GM12874 (cell line): ENCODE measurements at regions not wholly inside any gene's neighbourhood (a gene's known extent, or its start where the extent isn't known, plus 50 kb on each side); places are given as distances from the start of the nearest gene placed in this dataset.

Experiments
- TF ChIP-seq, protein P1 (sequence below): IDR thresholded peaks from 2 replicates; pipeline ENCODE4 v1.5.1; 2011; ENCODE audit warnings: low read depth, mild to moderate bottlenecking, control low read depth, low read length, moderate library complexity; ENCODE audit not compliant: insufficient read depth

- TF ChIP-seq, protein P1, sequence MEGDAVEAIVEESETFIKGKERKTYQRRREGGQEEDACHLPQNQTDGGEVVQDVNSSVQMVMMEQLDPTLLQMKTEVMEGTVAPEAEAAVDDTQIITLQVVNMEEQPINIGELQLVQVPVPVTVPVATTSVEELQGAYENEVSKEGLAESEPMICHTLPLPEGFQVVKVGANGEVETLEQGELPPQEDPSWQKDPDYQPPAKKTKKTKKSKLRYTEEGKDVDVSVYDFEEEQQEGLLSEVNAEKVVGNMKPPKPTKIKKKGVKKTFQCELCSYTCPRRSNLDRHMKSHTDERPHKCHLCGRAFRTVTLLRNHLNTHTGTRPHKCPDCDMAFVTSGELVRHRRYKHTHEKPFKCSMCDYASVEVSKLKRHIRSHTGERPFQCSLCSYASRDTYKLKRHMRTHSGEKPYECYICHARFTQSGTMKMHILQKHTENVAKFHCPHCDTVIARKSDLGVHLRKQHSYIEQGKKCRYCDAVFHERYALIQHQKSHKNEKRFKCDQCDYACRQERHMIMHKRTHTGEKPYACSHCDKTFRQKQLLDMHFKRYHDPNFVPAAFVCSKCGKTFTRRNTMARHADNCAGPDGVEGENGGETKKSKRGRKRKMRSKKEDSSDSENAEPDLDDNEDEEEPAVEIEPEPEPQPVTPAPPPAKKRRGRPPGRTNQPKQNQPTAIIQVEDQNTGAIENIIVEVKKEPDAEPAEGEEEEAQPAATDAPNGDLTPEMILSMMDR = no peak
Observed at GRCh38 chr17:71902894-71903506, 217.8 kb upstream of the SOX9 start.

DNA sequence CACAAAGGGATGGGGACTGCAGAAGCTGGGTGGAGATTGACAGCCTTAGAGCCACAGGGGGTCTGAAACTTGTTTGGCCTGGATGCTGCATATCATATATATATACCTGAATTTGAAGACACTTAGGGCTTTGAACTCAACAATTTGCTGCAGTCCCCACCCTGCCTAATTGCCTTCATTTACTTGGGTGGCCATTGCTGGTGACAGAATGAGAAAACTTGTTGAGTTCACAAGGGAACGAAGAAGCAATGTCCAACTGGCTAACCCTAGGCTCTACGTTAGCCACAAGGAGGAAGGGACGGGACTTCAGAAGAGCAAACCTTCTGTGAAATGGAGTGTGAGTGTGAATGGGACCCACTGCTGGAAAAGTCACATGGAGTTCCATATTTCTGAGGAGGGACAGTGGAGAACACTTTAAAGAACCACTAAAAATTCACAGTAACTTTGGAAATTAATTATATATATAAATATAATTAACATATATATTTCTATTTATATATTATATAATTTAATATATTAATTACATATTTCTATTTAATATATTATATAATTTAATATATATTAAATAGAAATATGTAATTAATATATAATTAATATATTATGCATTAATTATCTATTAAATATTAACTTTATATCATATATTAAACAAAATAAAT, 215.3 kb upstream of the SOX9 start:
- TF ChIP-seq, protein P1 = no peak

GRCh38 chr17:71909155-71909554, 211.7 kb upstream of the SOX9 start:
- TF ChIP-seq, protein P1 = no peak

GRCh38 chr17:71910002-71910401, 210.8 kb upstream of the SOX9 start:
- TF ChIP-seq, protein P1 = no peak

DNA sequence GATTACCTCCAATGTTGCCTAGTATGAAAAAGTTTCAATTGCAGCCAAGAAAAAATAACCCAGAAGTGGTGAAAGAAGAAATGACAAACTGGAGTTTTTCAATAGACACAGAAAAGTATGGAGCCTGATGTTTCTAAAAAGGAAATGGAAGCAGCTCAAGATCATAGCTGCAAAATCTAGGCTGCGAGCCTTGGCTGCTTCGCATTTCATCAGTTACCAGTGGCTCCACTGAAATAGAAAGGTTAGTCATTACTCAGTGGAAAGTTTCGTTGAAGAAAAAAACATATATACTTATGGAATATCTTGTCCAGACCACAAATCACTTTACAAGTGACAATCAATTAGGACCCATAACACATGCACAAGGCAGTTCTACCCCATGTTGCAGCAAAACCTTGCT, 206.8 kb upstream of the SOX9 start:
- TF ChIP-seq, protein P1 = no peak

DNA sequence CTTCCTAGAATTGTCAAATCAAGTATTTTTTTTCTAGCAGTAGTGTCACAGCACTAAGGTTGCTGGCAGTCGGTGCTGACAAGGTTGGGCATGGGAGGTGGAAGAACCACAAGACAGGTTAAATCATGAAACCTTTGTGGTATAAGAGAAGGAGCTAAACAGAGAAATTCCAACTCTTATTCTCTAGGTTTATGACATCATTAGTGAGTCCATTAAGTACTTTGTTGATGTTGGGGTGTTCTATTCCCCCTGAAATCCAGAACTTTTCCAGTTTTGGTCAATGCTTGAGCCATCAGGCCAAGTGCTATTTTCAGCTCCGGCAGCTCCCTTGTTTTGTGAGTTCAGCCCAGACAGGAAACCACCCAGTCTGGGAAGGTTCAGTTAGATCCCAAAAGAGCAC, 206.0 kb upstream of the SOX9 start:
- TF ChIP-seq, protein P1 = no peak

GRCh38 chr17:71917715-71918114, 203.1 kb upstream of the SOX9 start:
- TF ChIP-seq, protein P1 = no peak
